SK-N-DZ (cell line): ENCODE measurements at regions not wholly inside any gene's neighbourhood (a gene's known extent, or its start where the extent isn't known, plus 50 kb on each side); places are given as distances from the start of the nearest gene placed in this dataset.

Experiments
- DNase-seq: peaks from one replicate; pipeline ENCODE4 v3.0.0-alpha.2; 2015; ENCODE audit warnings: low spot score

- DNase-seq, result no peak
Measured at GRCh38 chr4:146998157-146998556, 52.5 kb upstream of the TTC29 start.

- DNase-seq, result no peak
Measured at GRCh38 chr4:147003956-147004809, 58.5 kb upstream of the TTC29 start.

- no peak for DNase-seq
Measured at GRCh38 chr4:147006229-147006628, 60.6 kb upstream of the TTC29 start.

- no peak for DNase-seq
Measured at GRCh38 chr4:147009875-147010274, 64.2 kb upstream of the TTC29 start.

GRCh38 chr4:147011411-147011810, 65.7 kb upstream of the TTC29 start:
- no peak for DNase-seq

- DNase-seq, result no peak
Measured at GRCh38 chr4:147012059-147012707, 66.5 kb upstream of the TTC29 start.

- DNase-seq, result no peak
Measured at GRCh38 chr4:147014946-147015345, 69.3 kb upstream of the TTC29 start.

- no peak for DNase-seq
Measured at GRCh38 chr4:147015491-147015890, 69.8 kb upstream of the TTC29 start.

GRCh38 chr4:147017081-147017480, 71.4 kb upstream of the TTC29 start:
- DNase-seq, result no peak

GRCh38 chr4:147019091-147019490, 73.4 kb upstream of the TTC29 start:
- DNase-seq, result peak; percentile 11

- no peak for DNase-seq
Measured at GRCh38 chr4:147020456-147020855, 74.8 kb upstream of the TTC29 start.

GRCh38 chr4:147025042-147025441, 79.4 kb upstream of the TTC29 start:
- DNase-seq, result no peak

- DNase-seq, result no peak
Measured at GRCh38 chr4:147029296-147029695, 83.6 kb upstream of the TTC29 start.

- DNase-seq, result no peak
Measured at GRCh38 chr4:147034372-147034771, 88.7 kb upstream of the TTC29 start.

GRCh38 chr4:147037069-147037468, 91.4 kb upstream of the TTC29 start:
- DNase-seq, result no peak

GRCh38 chr4:147039976-147040575, 94.4 kb upstream of the TTC29 start:
- no peak for DNase-seq

- DNase-seq, result no peak
Measured at GRCh38 chr4:147040874-147041273, 95.2 kb upstream of the TTC29 start.

- no peak for DNase-seq
Measured at GRCh38 chr4:147041376-147041775, 95.7 kb upstream of the TTC29 start.

GRCh38 chr4:147042046-147042445, 96.4 kb upstream of the TTC29 start:
- DNase-seq, result no peak

GRCh38 chr4:147044241-147044640, 98.6 kb upstream of the TTC29 start:
- no peak for DNase-seq

GRCh38 chr4:147049946-147050345, 104.3 kb upstream of the TTC29 start:
- DNase-seq, result no peak

GRCh38 chr4:147050356-147050765, 104.7 kb upstream of the TTC29 start:
- DNase-seq, result no peak

GRCh38 chr4:147052361-147052760, 106.7 kb upstream of the TTC29 start:
- DNase-seq, result no peak
